Fibroblast of upper back skin (primary cell): ENCODE measurements at regions not wholly inside any gene's neighbourhood (a gene's known extent, or its start where the extent isn't known, plus 50 kb on each side); places are given as distances from the start of the nearest gene placed in this dataset.
A peak's percentile ranks its signal among the peaks of the same experiment; 100 is the strongest.

Experiments
- DNase-seq: peaks from one replicate; pipeline ENCODE4 v3.0.0-alpha.2; 2013

- no peak for DNase-seq
Observed at GRCh38 chr11:70522593-70523311, 124.4 kb downstream of the CTTN start.

DNA sequence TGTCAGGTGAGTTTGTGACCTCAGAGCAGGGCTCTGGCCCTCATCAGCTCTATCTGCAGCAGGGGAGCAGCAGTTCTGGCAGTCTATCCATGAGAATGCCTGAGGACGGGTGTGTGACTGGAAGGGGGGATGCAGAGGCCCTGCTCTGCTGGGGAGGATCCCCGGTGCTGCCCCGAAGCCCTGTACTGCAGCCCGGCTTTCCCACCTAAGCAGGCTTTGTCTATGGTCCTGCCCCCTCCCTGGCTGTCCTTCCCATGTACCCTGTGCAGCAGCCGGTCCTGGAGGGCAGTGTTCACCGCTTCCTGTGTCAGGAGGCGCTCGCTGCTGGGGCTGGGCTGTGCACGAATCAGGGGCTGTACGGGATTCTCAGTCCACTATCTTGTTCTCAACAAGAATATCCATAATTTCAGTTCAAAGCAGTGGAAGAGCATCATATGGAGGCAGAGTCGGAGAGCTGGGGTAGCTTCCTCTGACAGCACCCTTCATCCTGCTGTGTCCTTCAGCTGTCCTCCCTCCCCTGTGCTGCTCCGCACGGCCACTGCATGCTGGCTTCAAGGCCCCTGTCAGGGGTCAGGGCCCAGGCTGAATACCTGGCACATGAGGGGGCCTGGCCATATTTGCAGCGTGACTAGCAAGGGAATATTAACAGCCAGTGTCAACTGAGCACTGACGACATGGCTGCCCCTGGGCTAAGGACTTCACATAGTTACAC, 125.2 kb downstream of the CTTN start:
- no peak for DNase-seq

- peak; percentile 35 for DNase-seq
Observed at GRCh38 chr11:70524096-70524922, 126.0 kb downstream of the CTTN start.

- DNase-seq = no peak
Observed at GRCh38 chr11:70525006-70525405, 126.7 kb downstream of the CTTN start.

DNA sequence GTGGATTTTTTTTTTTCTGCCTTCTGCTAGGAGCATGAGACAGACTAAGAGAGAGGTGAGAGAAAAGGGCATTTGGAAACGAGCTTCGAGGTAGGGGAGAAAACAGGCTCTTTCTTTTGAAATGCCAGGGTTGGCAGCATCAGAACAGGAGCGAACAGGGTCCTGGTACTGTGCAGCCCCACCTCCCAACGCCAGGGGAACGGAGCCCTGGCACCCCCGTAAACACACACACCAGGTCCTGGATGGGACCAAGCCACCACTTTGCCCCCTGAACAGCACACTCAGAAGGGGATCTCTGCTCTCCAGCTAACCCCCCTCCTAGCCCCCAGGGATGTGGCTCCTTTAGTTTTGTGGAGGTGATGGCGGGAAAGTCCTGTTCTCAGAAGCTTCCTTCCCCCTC, 127.1 kb downstream of the CTTN start:
- no peak for DNase-seq

DNA sequence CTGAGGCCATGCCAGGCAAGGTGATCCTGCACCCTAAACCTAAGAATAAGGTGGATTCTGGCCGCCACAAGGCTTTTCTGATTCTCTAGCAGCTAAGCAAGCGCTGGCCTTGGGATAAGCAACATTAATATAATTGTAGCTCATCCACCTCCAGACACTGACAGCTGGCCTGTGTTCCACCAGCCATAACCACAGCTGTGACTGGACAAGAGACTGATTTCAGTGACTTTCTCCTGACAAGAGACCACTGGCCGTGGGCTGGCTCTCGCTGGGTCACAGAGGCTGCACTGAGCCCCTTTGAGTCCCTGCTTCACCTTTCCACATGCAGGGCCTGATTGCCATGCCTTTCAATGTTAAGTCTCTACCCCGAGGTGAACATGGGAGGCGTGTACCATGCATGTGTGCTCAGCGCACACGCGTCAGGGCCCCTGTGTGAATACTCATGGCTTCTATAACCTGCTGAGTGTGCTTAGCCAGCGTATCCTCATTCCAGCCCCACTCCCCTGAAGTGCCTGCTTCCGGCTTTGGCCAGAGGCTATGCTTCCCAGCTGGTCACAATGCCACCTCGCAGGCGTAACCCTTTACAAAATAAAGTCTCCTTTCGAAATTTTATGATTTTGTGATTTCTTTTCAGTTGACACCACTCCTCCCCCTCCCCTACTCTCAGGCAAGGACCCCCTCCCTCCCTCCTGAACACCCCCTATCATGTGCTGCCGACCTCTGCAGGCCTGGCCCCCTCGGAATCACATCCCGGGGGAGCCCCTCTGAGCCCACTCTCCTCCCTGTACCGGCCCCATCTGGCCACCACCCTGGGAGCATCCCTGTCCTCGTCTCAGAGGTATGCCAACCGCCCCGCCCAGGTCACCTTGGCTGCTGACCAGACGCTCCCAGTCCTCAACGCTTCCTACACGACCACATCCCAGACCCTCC, 128.1 kb downstream of the CTTN start:
- DNase-seq = no peak

- DNase-seq = no peak
Observed at GRCh38 chr11:70527046-70527395, 128.7 kb downstream of the CTTN start.

DNA sequence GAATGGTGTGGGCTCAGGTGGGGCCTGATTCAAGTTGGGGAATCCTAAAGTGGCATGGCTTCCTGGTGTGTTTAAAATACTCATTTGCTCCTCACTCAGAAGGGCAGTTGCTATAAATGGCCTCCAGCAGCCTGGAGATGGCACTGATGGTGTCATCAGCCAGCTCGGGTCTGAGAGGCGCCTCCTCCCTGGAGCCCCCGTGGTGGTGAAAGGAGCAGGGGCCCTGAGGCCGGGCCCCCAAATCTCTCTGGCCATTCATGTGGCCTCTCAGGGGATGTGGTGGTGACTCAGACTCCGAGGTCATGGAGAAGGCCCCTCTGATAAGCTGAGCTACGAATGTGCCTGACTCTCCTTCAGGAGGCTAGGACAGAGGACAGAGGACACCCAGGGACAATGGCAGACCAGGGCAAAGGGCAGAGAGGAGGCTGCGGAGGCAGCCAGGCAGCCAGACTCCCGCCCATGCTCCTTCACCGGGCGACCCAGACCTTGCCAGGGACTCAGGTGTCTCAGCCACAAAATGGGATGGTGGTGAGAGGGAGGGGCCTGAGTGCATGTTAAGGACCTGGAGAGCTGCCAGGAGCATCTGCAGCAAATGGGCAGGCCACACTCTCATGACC, 129.2 kb downstream of the CTTN start:
- DNase-seq = no peak

- no peak for DNase-seq
Observed at GRCh38 chr11:70528046-70528793, 129.9 kb downstream of the CTTN start.

DNA sequence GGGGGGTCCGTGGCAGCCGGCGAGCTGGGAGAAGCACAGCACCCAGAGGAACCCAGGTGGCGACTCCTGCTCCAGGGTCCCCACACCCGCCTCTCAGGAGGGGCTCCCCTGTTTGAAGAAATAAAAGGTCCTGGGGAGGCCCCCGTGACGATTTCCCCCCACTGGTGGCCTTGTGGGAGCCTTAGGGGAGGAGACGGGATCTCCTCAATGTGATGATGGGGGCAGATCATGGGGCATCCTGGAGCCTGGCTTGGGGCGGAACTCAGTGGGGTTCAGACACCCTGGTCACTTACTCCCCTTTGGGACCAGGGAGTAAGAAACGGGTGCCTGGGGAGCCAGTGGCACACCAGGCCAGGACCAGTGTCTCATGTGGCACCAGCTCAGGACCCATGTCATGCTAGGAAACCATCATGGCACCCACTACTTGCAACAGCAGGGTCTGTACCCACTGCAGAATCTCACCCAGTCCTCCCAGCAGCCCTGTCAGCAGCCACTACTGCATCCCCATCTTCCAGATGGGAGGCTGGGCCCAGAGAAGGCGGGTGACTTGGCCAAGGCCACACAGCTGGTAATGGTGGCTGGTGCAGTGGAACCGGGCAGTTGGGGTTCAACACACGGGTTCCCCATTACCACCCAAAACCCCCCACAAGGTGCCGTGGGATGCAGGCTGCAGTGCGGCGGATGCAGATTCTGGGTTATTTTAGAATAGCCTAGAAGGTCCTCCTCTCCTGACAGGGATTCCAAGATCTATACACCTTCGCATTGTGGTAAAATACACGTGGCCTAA, 130.7 kb downstream of the CTTN start:
- no peak for DNase-seq

DNA sequence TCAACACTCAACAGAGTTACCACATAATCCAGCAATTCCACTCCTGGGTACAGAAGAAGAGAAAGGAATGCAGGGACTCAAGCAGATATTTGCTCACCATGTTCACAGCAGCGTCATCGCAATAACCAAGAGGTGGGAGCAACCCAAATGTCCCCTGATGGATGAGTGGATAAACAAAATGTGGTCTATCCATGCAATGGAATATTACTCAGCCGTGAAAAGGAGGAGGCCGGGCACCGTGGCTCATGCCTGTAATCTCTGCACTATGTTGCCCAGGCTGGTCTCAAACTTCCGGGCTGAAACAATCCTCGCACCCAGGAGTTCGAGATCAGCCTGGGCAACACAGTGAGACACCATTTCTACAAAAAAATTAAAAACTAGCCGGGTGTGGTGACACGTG, 131.7 kb downstream of the CTTN start:
- no peak for DNase-seq

GRCh38 chr11:70530629-70531185, 132.4 kb downstream of the CTTN start:
- no peak for DNase-seq

DNA sequence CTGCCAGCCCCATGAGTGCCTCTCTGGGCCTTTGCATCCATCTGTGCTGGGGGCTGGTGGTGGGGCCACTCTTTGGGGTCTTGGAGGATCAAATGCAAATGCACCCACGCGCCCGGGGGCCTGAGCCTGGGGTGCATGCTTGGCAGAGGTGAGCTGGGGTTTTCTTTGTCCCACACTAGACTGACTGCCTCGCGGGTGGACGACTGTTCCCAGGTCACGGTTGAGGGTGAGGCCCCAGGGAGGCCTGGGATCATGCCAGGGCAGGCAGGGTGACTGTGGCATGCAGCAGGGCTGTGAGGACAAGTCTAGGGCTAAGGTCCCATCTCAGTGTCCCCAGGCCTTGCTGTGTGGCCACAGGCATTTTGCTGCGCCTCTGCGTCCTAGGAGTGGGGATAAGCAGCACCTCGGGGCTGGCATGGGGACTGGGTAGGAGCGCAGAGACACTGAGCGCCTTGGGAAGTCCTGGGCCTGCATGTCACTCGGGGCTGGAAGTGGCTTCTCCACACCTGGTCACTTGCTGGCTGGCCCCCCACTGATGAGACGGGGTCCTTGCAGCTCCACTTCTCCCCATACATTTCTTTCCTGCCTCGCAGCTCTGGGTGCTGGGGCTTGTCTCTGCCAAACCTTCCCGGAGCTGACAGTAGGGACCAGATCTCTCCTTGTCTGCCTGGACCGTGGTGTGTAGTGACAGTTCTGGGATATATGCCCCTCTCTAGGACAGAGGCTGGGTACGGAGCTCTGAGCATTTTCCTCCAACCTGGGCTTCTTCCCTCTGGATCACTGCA, 133.1 kb downstream of the CTTN start:
- no peak for DNase-seq

DNA sequence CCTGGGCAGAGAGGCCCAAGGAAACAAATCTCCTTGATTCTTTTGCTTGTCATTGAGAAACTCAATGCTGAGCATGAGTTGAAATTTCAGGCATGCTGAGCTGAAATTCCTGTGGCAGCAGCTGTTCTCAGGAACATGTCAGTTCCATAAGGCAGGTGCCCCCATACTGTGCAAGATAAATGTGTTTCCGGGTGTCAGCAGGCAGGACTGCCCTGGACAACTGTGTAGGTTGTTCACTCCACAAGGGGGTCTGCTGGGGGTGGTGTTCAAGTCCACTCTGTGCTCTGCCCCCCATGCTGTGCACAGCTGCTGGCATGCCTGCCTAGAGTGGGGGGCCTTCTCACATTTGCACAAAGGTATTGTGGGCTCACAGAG, 133.7 kb downstream of the CTTN start:
- peak; percentile 17 for DNase-seq

DNA sequence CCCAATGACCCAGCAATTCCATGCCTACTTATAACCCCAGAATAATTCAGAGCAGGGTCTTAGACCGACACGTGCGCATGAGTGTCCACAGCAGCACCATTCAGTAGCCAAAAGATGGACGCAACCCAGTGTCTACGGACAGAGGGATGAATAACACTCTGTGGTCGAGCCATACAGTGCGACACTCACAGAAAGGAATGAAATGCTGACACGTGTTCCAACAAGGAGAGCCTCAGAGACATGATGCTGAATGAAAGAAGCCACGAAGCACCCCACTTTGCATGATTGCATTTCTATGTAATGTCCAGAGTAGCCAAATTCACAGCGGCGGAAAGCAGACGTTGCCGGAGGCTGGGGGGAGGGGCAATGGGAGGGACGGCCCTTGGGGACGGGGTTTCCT, 134.4 kb downstream of the CTTN start:
- peak; percentile 22 for DNase-seq

GRCh38 chr11:70535191-70535971, 137.1 kb downstream of the CTTN start:
- no peak for DNase-seq

- no peak for DNase-seq
Observed at GRCh38 chr11:70536051-70536877, 137.9 kb downstream of the CTTN start.
